H1 (cell line): ENCODE measurements at regions not wholly inside any gene's neighbourhood (a gene's known extent, or its start where the extent isn't known, plus 50 kb on each side); places are given as distances from the start of the nearest gene placed in this dataset.

Source experiments
- CTCF ChIA-PET: fragments of 300-600 bp; sonication (Branson Sonifier 250); formaldehyde crosslinking; loops from one replicate; lab custom pipeline; 2021; ENCODE audit not compliant: partially characterized antibody; lab: Charles Lee
- POLR2A ChIA-PET: fragments of 300-600 bp; sonication (Branson Sonifier 250); formaldehyde crosslinking; loops from one replicate; lab custom pipeline; 2021; ENCODE audit warnings: inconsistent platforms; ENCODE audit not compliant: partially characterized antibody; lab: Charles Lee
- DNase-seq, 2 experiments: peaks; one replicate each; pipeline versions ENCODE4 v3.0.0 to v3.0.0-alpha.2; 2010 to 2022; ENCODE audit warnings: low spot score in 2 of 2, low read depth in 1 of 2, mixed read lengths in 1 of 2
- FAIRE-seq: peaks from 2 replicates; lab custom pipeline; 2011; peaks lifted over from hg19 to GRCh38; lab: Jason Lieb, UNC
- H2AFZ ChIP-seq: 2 replicates; pipeline ENCODE4 v1.8.1; 2012; ENCODE audit warnings: low read length, inconsistent platforms
- H2AK5ac ChIP-seq: 2 replicates; pipeline ENCODE4 v1.6.1; 2013; ENCODE audit warnings: low read depth, low read length
- H2BK120ac ChIP-seq: replicated peaks from 2 replicates; pipeline ENCODE3; 2013; ENCODE audit warnings: low read depth, low read length, inconsistent platforms
- H2BK12ac ChIP-seq: 2 replicates; pipeline ENCODE4 v1.6.1; 2013; ENCODE audit warnings: low read depth, low read length
- H2BK15ac ChIP-seq: 2 replicates; pipeline ENCODE4 v1.6.1; 2013; ENCODE audit warnings: low read length
- H2BK20ac ChIP-seq: 2 replicates; pipeline ENCODE4 v1.6.1; 2013; ENCODE audit warnings: low read length
- H2BK5ac ChIP-seq: 2 replicates; pipeline ENCODE4 v1.6.1; 2013; ENCODE audit warnings: low read depth, low read length
- H3K14ac ChIP-seq: 2 replicates; pipeline ENCODE4 v1.6.1; 2013; ENCODE audit warnings: inconsistent platforms; ENCODE audit not compliant: insufficient read length
- H3K18ac ChIP-seq: 2 replicates; pipeline ENCODE4 v1.6.1; 2013; ENCODE audit warnings: low read length; ENCODE audit errors: extremely low read depth
- H3K23ac ChIP-seq: 2 replicates; pipeline ENCODE4 v1.6.1; 2013; ENCODE audit warnings: inconsistent platforms; ENCODE audit not compliant: insufficient read length
- H3K23me2 ChIP-seq: 2 replicates; pipeline ENCODE4 v1.6.1; 2013; ENCODE audit warnings: low read depth, low read length
- H3K27ac ChIP-seq: 2 replicates; pipeline ENCODE4 v1.6.1; 2011; ENCODE audit warnings: low read depth, low read length, inconsistent platforms
- H3K27me3 ChIP-seq, 4 experiments: replicated peaks in 1 of 4; 1 replicate in 1 of 4; 2 replicates in 3 of 4; pipeline versions ENCODE4 v1.6.1 to v1.8.1; 2011 to 2013; ENCODE audit warnings: low read length in 3 of 4, mild to moderate bottlenecking in 3 of 4, inconsistent platforms in 2 of 4, mixed read lengths in 2 of 4, moderate library complexity in 1 of 4; ENCODE audit not compliant: control insufficient read depth in 3 of 4, insufficient read depth in 3 of 4; ENCODE audit errors: extremely low read depth in 1 of 4
- H3K36me3 ChIP-seq, 4 experiments: 2 replicates each; pipeline versions ENCODE4 v1.6.1 to v1.8.1; 2011 to 2013; ENCODE audit warnings: mild to moderate bottlenecking in 4 of 4, low read length in 3 of 4, moderate library complexity in 2 of 4, control low read depth in 1 of 4, inconsistent platforms in 1 of 4; ENCODE audit not compliant: insufficient read depth in 4 of 4, control insufficient read depth in 2 of 4
- H3K4ac ChIP-seq: replicated peaks from 2 replicates; pipeline ENCODE3; 2013; ENCODE audit warnings: low read length, low read depth, mixed read lengths, inconsistent platforms; ENCODE audit not compliant: insufficient read length
- H3K4me1 ChIP-seq, 4 experiments: replicated peaks in 1 of 4; 1 replicate in 1 of 4; 2 replicates in 3 of 4; pipeline versions ENCODE4 v1.6.1 to v1.8.1; 2011 to 2013; ENCODE audit warnings: low read length in 3 of 4, inconsistent platforms in 2 of 4, mixed read lengths in 1 of 4; ENCODE audit not compliant: insufficient read depth in 4 of 4, control insufficient read depth in 3 of 4
- H3K4me2 ChIP-seq, 2 experiments: 2 replicates each; pipeline versions ENCODE4 v1.6.1 to v1.8.1; 2011 to 2013; ENCODE audit warnings: low read depth in 2 of 2, low read length in 2 of 2, control low read depth in 1 of 2, inconsistent platforms in 1 of 2, mild to moderate bottlenecking in 1 of 2; ENCODE audit not compliant: insufficient read depth in 1 of 2
- H3K4me3 ChIP-seq, 4 experiments: fragments of 200-600, 300-600 bp in 1 of 4; sonication (generic), shearing (Covaris generic), sonication (Bioruptor Twin) in 1 of 4; 2 replicates each; pipeline versions ENCODE4 v1.5.1 to v1.8.1; 2011 to 2016; ENCODE audit warnings: low read length in 4 of 4, low read depth in 3 of 4, control low read depth in 2 of 4, inconsistent platforms in 2 of 4, mild to moderate bottlenecking in 2 of 4, mixed read lengths in 1 of 4, moderate library complexity in 1 of 4; ENCODE audit not compliant: insufficient read depth in 2 of 4; ENCODE audit errors: extremely low read depth in 1 of 4
- H3K56ac ChIP-seq: replicated peaks from 2 replicates; pipeline ENCODE3; 2013; ENCODE audit warnings: low read depth, mild to moderate bottlenecking, mixed read lengths, low read length, inconsistent platforms; ENCODE audit not compliant: insufficient read length
- H3K79me1 ChIP-seq: 2 replicates; pipeline ENCODE4 v1.6.1; 2013; ENCODE audit warnings: low read depth, low read length, control low read depth
- H3K79me2 ChIP-seq, 2 experiments: 2 replicates each; pipeline versions ENCODE4 v1.6.1 to v1.8.1; 2012 to 2013; ENCODE audit warnings: low read length in 2 of 2, mild to moderate bottlenecking in 2 of 2, inconsistent platforms in 1 of 2; ENCODE audit not compliant: insufficient read depth in 2 of 2, control insufficient read depth in 1 of 2
- H3K9ac ChIP-seq, 4 experiments: replicated peaks in 1 of 4; 1 replicate in 1 of 4; 2 replicates in 3 of 4; pipeline versions ENCODE4 v1.6.1 to v1.8.1; 2011 to 2013; ENCODE audit warnings: low read depth in 3 of 4, low read length in 3 of 4, control low read depth in 2 of 4, mild to moderate bottlenecking in 2 of 4, moderate library complexity in 2 of 4, inconsistent platforms in 1 of 4; ENCODE audit errors: extremely low read depth in 1 of 4
- H3K9me3 ChIP-seq, 2 experiments: 2 replicates each; pipeline versions ENCODE4 v1.6.1 to v1.8.1; 2012 to 2013; ENCODE audit warnings: mild to moderate bottlenecking in 2 of 2, moderate library complexity in 2 of 2, control low read depth in 1 of 2, inconsistent platforms in 1 of 2, low read depth in 1 of 2, low read length in 1 of 2, mixed read lengths in 1 of 2; ENCODE audit not compliant: insufficient read depth in 2 of 2
- H4K20me1 ChIP-seq, 2 experiments: replicated peaks in 1 of 2; 2 replicates each; pipeline versions ENCODE3 to v1.8.1; 2011 to 2013; ENCODE audit warnings: inconsistent platforms in 2 of 2, low read length in 2 of 2, mild to moderate bottlenecking in 1 of 2; ENCODE audit not compliant: insufficient read depth in 2 of 2, control insufficient read depth in 1 of 2
- H4K5ac ChIP-seq: 2 replicates; pipeline ENCODE4 v1.6.1; 2013; ENCODE audit warnings: low read length, low read depth, mixed read lengths, inconsistent platforms; ENCODE audit not compliant: insufficient read length
- H4K8ac ChIP-seq: 2 replicates; pipeline ENCODE4 v1.8.0; 2013; ENCODE audit warnings: mild to moderate bottlenecking, moderate library complexity, low read length, inconsistent platforms; ENCODE audit not compliant: insufficient read depth; ENCODE audit errors: extremely low read depth
- H4K91ac ChIP-seq: replicated peaks from 2 replicates; pipeline ENCODE3; 2013; ENCODE audit warnings: low read length, mixed read lengths, inconsistent platforms; ENCODE audit not compliant: insufficient read length
- EGR1 ChIP-seq: IDR thresholded peaks from 2 replicates; pipeline ENCODE4 v1.6.1; 2011; ENCODE audit warnings: low read depth, low read length, borderline replicate concordance
- FOSL1 ChIP-seq: IDR thresholded peaks from 2 replicates; pipeline ENCODE4 v1.6.1; 2011; ENCODE audit warnings: mild to moderate bottlenecking, low read depth, low read length, moderate library complexity; ENCODE audit not compliant: insufficient read depth
- RXRA ChIP-seq: IDR thresholded peaks from 2 replicates; pipeline ENCODE4 v1.6.1; 2011; ENCODE audit warnings: low read depth, mild to moderate bottlenecking, low read length, moderate library complexity; ENCODE audit not compliant: insufficient read depth
- SUZ12 ChIP-seq: fragments of 200-600 bp; sonication (generic); IDR thresholded peaks from 2 replicates; pipeline ENCODE4 v1.6.1; 2012; ENCODE audit warnings: mild to moderate bottlenecking, inconsistent platforms, low read length, moderate library complexity, mixed read lengths
- TAF1 ChIP-seq: IDR thresholded peaks from 2 replicates; pipeline ENCODE4 v1.6.1; 2011; ENCODE audit warnings: mild to moderate bottlenecking, low read depth, low read length
- WGBS, 2 experiments: shearing (Covaris generic) in 1 of 2; methylation state at CpG; one replicate each; pipeline versions ENCODE4 v1.1.6 to v1.1.7; 2013 to 2015; ENCODE audit warnings: low lambda C conversion rate in 2 of 2, mixed read lengths in 2 of 2, inconsistent platforms in 1 of 2, low coverage in 1 of 2, missing lambda C conversion rate in 1 of 2; ENCODE audit not compliant: insufficient replicate concordance in 2 of 2, insufficient coverage in 1 of 2, insufficient read length in 1 of 2; ENCODE audit errors: extremely low coverage in 1 of 2, missing lambda C conversion rate in 1 of 2; 5-methylcytosine and 5-hydroxymethylcytosine counted together

- Histone ChIP-seq H3K4me3 (no peak overlapping the region), H3K18ac (no peak overlapping the region), H3K4ac (no peak overlapping the region), H4K8ac (no peak overlapping the region), H3K9ac (no peak overlapping the region), H2BK120ac (no peak overlapping the region), H3K23me2 (no peaks in the 10 kb centered on the region), H3K23ac (no peak overlapping the region), H2BK5ac (no peak overlapping the region), H3K27me3 (no peaks in the 10 kb centered on the region), H3K4me2 (no peak overlapping the region), H3K56ac (no peak overlapping the region), H3K14ac (no peak overlapping the region), H3K4me1 (no peaks in the 10 kb centered on the region), H4K91ac (no peak overlapping the region), H2BK15ac (no peak overlapping the region), H4K5ac (no peak overlapping the region), H3K36me3 (no peaks in the 10 kb centered on the region; a peak in 1 of 8 replicates), H2BK12ac (no peak overlapping the region), H2AK5ac (no peak overlapping the region), H2AFZ (no peak overlapping the region), H3K79me1 (no peaks in the 10 kb centered on the region), H3K79me2 (no peaks in the 10 kb centered on the region), H3K9me3 (no peaks in the 10 kb centered on the region), H2BK20ac (no peak overlapping the region), H4K20me1 (no peaks in the 10 kb centered on the region), H3K27ac (no peak overlapping the region)
- 83% methylated on average over 4 of the region's 4 CpGs; no CpG with 5 or more reads in 1 of the 2 experiments for WGBS, 2 experiments
- CTCF ChIA-PET = no interaction called here
- FAIRE-seq (no peak), DNase-seq (no peak)
- POLR2A ChIA-PET = no interaction called here
- no peak for TF ChIP-seq FOSL1
- no peak for TF ChIP-seq RXRA
- TF ChIP-seq TAF1 = no peak
- no peak for TF ChIP-seq EGR1
- no peak for TF ChIP-seq SUZ12
Observed at GRCh38 chrX:149996515-149996914, 58.2 kb upstream of the EOLA2 start.
